ENCODE measurements at regions not wholly inside any gene's neighbourhood (a gene's known extent, or its start where the extent isn't known, plus 50 kb on each side); places are given as distances from the start of the nearest gene placed in this dataset.

GRCh38 chrX:79588233-79588632 lies 221.1 kb upstream of the ITM2A start:
- Histone ChIP-seq H3K27ac (ENCODE audit: low read length) (no peak overlapping the region), H4K20me1 (ENCODE audit: insufficient read depth, low read depth, low read length) (no peaks in the 10 kb centered on the region), H3K9me3 (ENCODE audit: low read length) (peaks cover 36% of the 10 kb centered on the region), H3K4me3 (ENCODE audit: low read length) (no peak overlapping the region), H2AFZ (ENCODE audit: low read length) (no peak overlapping the region), H3K9me2 (replicated peaks; ENCODE audit: insufficient read depth, low read length) (no peaks in the 10 kb centered on the region), H3K4me2 (ENCODE audit: low read depth, low read length, poor library complexity, severe bottlenecking) (no peak overlapping the region), H3K9ac (ENCODE audit: low read length) (no peak overlapping the region), H3K27me3 (ENCODE audit: low read length) (no peaks in the 10 kb centered on the region), H3K79me2 (ENCODE audit: low read length) (no peaks in the 10 kb centered on the region), H3K4me1 (ENCODE audit: low read length) (no peaks in the 10 kb centered on the region), H3K36me3 (ENCODE audit: insufficient read depth, low read length) (no peaks in the 10 kb centered on the region)
- no peak for DNase-seq

- no peaks in the 10 kb centered on the region for H3K4me1 ChIP-seq (ENCODE audit: low read length)
- peaks cover 23% of the 10 kb centered on the region for H3K9me3 ChIP-seq (ENCODE audit: low read length)
- no peak overlapping the region for H3K4me2 ChIP-seq (ENCODE audit: low read depth, low read length, poor library complexity, severe bottlenecking)
- H3K9me2 ChIP-seq (replicated peaks; ENCODE audit: insufficient read depth, low read length): no peaks in the 10 kb centered on the region
- H3K9ac ChIP-seq (ENCODE audit: low read length): no peak overlapping the region
- no peak overlapping the region for H2AFZ ChIP-seq (ENCODE audit: low read length)
- H3K79me2 ChIP-seq (ENCODE audit: low read length): no peaks in the 10 kb centered on the region
- no peaks in the 10 kb centered on the region for H3K27me3 ChIP-seq (ENCODE audit: low read length)
- no peak overlapping the region for H3K4me3 ChIP-seq (ENCODE audit: low read length)
- no peak for DNase-seq
- H3K36me3 ChIP-seq (ENCODE audit: insufficient read depth, low read length): no peaks in the 10 kb centered on the region
- no peaks in the 10 kb centered on the region for H4K20me1 ChIP-seq (ENCODE audit: insufficient read depth, low read depth, low read length)
- H3K27ac ChIP-seq (ENCODE audit: low read length): no peak overlapping the region
Measured at GRCh38 chrX:79573760-79574159, 206.6 kb upstream of the ITM2A start.

GRCh38 chrX:79572566-79572965 lies 205.4 kb upstream of the ITM2A start:
- H3K9me2 ChIP-seq (replicated peaks; ENCODE audit: insufficient read depth, low read length): no peaks in the 10 kb centered on the region
- no peak overlapping the region for H3K9ac ChIP-seq (ENCODE audit: low read length)
- no peaks in the 10 kb centered on the region for H3K27me3 ChIP-seq (ENCODE audit: low read length)
- H3K4me1 ChIP-seq (ENCODE audit: low read length): no peaks in the 10 kb centered on the region
- no peaks in the 10 kb centered on the region for H3K36me3 ChIP-seq (ENCODE audit: insufficient read depth, low read length)
- DNase-seq: no peak
- no peak overlapping the region for H3K27ac ChIP-seq (ENCODE audit: low read length)
- no peak overlapping the region for H2AFZ ChIP-seq (ENCODE audit: low read length)
- H4K20me1 ChIP-seq (ENCODE audit: insufficient read depth, low read depth, low read length): no peaks in the 10 kb centered on the region
- H3K4me3 ChIP-seq (ENCODE audit: low read length): no peak overlapping the region
- H3K9me3 ChIP-seq (ENCODE audit: low read length): peaks cover 22% of the 10 kb centered on the region
- H3K4me2 ChIP-seq (ENCODE audit: low read depth, low read length, poor library complexity, severe bottlenecking): no peak overlapping the region
- H3K79me2 ChIP-seq (ENCODE audit: low read length): no peaks in the 10 kb centered on the region

GRCh38 chrX:79570524-79571240 lies 203.5 kb upstream of the ITM2A start:
- no peak for DNase-seq
- Histone ChIP-seq H3K9me3 (ENCODE audit: low read length) (peaks cover 18% of the 10 kb centered on the region), H3K9me2 (replicated peaks; ENCODE audit: insufficient read depth, low read length) (no peaks in the 10 kb centered on the region), H3K4me3 (ENCODE audit: low read length) (no peak overlapping the region), H3K4me2 (ENCODE audit: low read depth, low read length, poor library complexity, severe bottlenecking) (no peak overlapping the region), H3K79me2 (ENCODE audit: low read length) (no peaks in the 10 kb centered on the region), H3K4me1 (ENCODE audit: low read length) (no peaks in the 10 kb centered on the region), H3K36me3 (ENCODE audit: insufficient read depth, low read length) (no peaks in the 10 kb centered on the region), H3K9ac (ENCODE audit: low read length) (no peak overlapping the region), H2AFZ (ENCODE audit: low read length) (no peak overlapping the region), H4K20me1 (ENCODE audit: insufficient read depth, low read depth, low read length) (no peaks in the 10 kb centered on the region), H3K27me3 (ENCODE audit: low read length) (no peaks in the 10 kb centered on the region), H3K27ac (ENCODE audit: low read length) (no peak overlapping the region)

GRCh38 chrX:79568309-79568708 lies 201.2 kb upstream of the ITM2A start:
- no peaks in the 10 kb centered on the region for H3K27me3 ChIP-seq (ENCODE audit: low read length)
- H3K9me2 ChIP-seq (replicated peaks; ENCODE audit: insufficient read depth, low read length): no peaks in the 10 kb centered on the region
- no peak overlapping the region for H3K4me2 ChIP-seq (ENCODE audit: low read depth, low read length, poor library complexity, severe bottlenecking)
- H4K20me1 ChIP-seq (ENCODE audit: insufficient read depth, low read depth, low read length): no peaks in the 10 kb centered on the region
- no peaks in the 10 kb centered on the region for H3K36me3 ChIP-seq (ENCODE audit: insufficient read depth, low read length)
- H3K4me3 ChIP-seq (ENCODE audit: low read length): no peak overlapping the region
- H3K9me3 ChIP-seq (ENCODE audit: low read length): peaks cover 24% of the 10 kb centered on the region
- H3K9ac ChIP-seq (ENCODE audit: low read length): no peak overlapping the region
- no peak overlapping the region for H2AFZ ChIP-seq (ENCODE audit: low read length)
- no peak overlapping the region for H3K27ac ChIP-seq (ENCODE audit: low read length)
- DNase-seq: no peak
- no peaks in the 10 kb centered on the region for H3K79me2 ChIP-seq (ENCODE audit: low read length)
- no peaks in the 10 kb centered on the region for H3K4me1 ChIP-seq (ENCODE audit: low read length)

- no peaks in the 10 kb centered on the region for H3K79me2 ChIP-seq (ENCODE audit: low read length)
- H3K9me2 ChIP-seq (replicated peaks; ENCODE audit: insufficient read depth, low read length): no peaks in the 10 kb centered on the region
- H3K4me1 ChIP-seq (ENCODE audit: low read length): no peaks in the 10 kb centered on the region
- no peak overlapping the region for H2AFZ ChIP-seq (ENCODE audit: low read length)
- no peak overlapping the region for H3K27ac ChIP-seq (ENCODE audit: low read length)
- H3K9ac ChIP-seq (ENCODE audit: low read length): no peak overlapping the region
- H3K36me3 ChIP-seq (ENCODE audit: insufficient read depth, low read length): no peaks in the 10 kb centered on the region
- H4K20me1 ChIP-seq (ENCODE audit: insufficient read depth, low read depth, low read length): no peaks in the 10 kb centered on the region
- no peaks in the 10 kb centered on the region for H3K27me3 ChIP-seq (ENCODE audit: low read length)
- H3K4me3 ChIP-seq (ENCODE audit: low read length): no peak overlapping the region
- no peak overlapping the region for H3K4me2 ChIP-seq (ENCODE audit: low read depth, low read length, poor library complexity, severe bottlenecking)
- peaks cover 35% of the 10 kb centered on the region for H3K9me3 ChIP-seq (ENCODE audit: low read length)
- no peak for DNase-seq
Measured at GRCh38 chrX:79564362-79564761, 197.2 kb upstream of the ITM2A start.

GRCh38 chrX:79559290-79559689 lies 192.2 kb upstream of the ITM2A start:
- Histone ChIP-seq H3K79me2 (ENCODE audit: low read length) (no peaks in the 10 kb centered on the region), H3K9me2 (replicated peaks; ENCODE audit: insufficient read depth, low read length) (no peaks in the 10 kb centered on the region), H3K27me3 (ENCODE audit: low read length) (no peaks in the 10 kb centered on the region), H3K9me3 (ENCODE audit: low read length) (peaks cover 47% of the 10 kb centered on the region), H2AFZ (ENCODE audit: low read length) (no peak overlapping the region), H3K27ac (ENCODE audit: low read length) (no peak overlapping the region), H3K4me1 (ENCODE audit: low read length) (no peaks in the 10 kb centered on the region), H3K4me2 (ENCODE audit: low read depth, low read length, poor library complexity, severe bottlenecking) (no peak overlapping the region), H3K9ac (ENCODE audit: low read length) (no peak overlapping the region), H4K20me1 (ENCODE audit: insufficient read depth, low read depth, low read length) (no peaks in the 10 kb centered on the region), H3K36me3 (ENCODE audit: insufficient read depth, low read length) (no peaks in the 10 kb centered on the region), H3K4me3 (ENCODE audit: low read length) (no peak overlapping the region)
- no peak for DNase-seq

- no peak for DNase-seq
- no peak overlapping the region for H3K9ac ChIP-seq (ENCODE audit: low read length)
- H3K9me3 ChIP-seq (ENCODE audit: low read length): peaks cover 27% of the 10 kb centered on the region
- no peak overlapping the region for H3K4me3 ChIP-seq (ENCODE audit: low read length)
- H3K27me3 ChIP-seq (ENCODE audit: low read length): no peaks in the 10 kb centered on the region
- H3K27ac ChIP-seq (ENCODE audit: low read length): no peak overlapping the region
- H3K9me2 ChIP-seq (replicated peaks; ENCODE audit: insufficient read depth, low read length): no peaks in the 10 kb centered on the region
- no peaks in the 10 kb centered on the region for H3K36me3 ChIP-seq (ENCODE audit: insufficient read depth, low read length)
- no peak overlapping the region for H3K4me2 ChIP-seq (ENCODE audit: low read depth, low read length, poor library complexity, severe bottlenecking)
- H3K4me1 ChIP-seq (ENCODE audit: low read length): no peaks in the 10 kb centered on the region
- no peaks in the 10 kb centered on the region for H4K20me1 ChIP-seq (ENCODE audit: insufficient read depth, low read depth, low read length)
- no peaks in the 10 kb centered on the region for H3K79me2 ChIP-seq (ENCODE audit: low read length)
- H2AFZ ChIP-seq (ENCODE audit: low read length): no peak overlapping the region
Measured at GRCh38 chrX:79557212-79557611, 190.1 kb upstream of the ITM2A start.
